Natural killer cell (primary cell): ENCODE measurements at regions not wholly inside any gene's neighbourhood (a gene's known extent, or its start where the extent isn't known, plus 50 kb on each side); places are given as distances from the start of the nearest gene placed in this dataset.

Source experiments
- ATAC-seq, 3 donors: fragments of 150-1000 bp in 2 of 3; fragments of 200-7000 bp in 1 of 3; cut with Tn5 transposase; 1 replicate in 1 of 3; 2 replicates in 2 of 3; pipeline ENCODE4 v1.10.0; 2021; ENCODE audit warnings: mild to moderate bottlenecking in 2 of 3, moderate library complexity in 2 of 3
- DNase-seq, 2 donors: peaks; one replicate each; pipeline versions ENCODE4 v3.0.0 to v3.0.0-alpha.2; 2013 to 2021; ENCODE audit warnings: mixed read lengths in 1 of 2
- H3K27ac ChIP-seq: one replicate; pipeline ENCODE4 v1.5.1; 2013; ENCODE audit warnings: mild to moderate bottlenecking, low read length
- H3K27me3 ChIP-seq: one replicate; pipeline ENCODE4 v1.6.1; 2013; ENCODE audit warnings: low read length; ENCODE audit not compliant: control insufficient read depth, insufficient read depth
- H3K36me3 ChIP-seq: one replicate; pipeline ENCODE4 v1.6.1; 2013; ENCODE audit warnings: low read length; ENCODE audit not compliant: control insufficient read depth, insufficient read depth
- H3K4me1 ChIP-seq: one replicate; pipeline ENCODE4 v1.6.1; 2013; ENCODE audit warnings: low read length; ENCODE audit not compliant: control insufficient read depth, insufficient read depth
- H3K4me3 ChIP-seq: one replicate; pipeline ENCODE4 v1.5.1; 2013; ENCODE audit warnings: low read length
- H3K9me3 ChIP-seq: one replicate; pipeline ENCODE4 v1.6.1; 2013; ENCODE audit warnings: low read length; ENCODE audit not compliant: control insufficient read depth, insufficient read depth
- H3K27ac Mint-ChIP-seq, 2 donors: one replicate each; pipeline ENCODE4 v1.8.0; 2022; ENCODE audit warnings: mild to moderate bottlenecking in 2 of 2, mixed read lengths in 2 of 2, moderate library complexity in 1 of 2
- H3K27me3 Mint-ChIP-seq, 2 donors: one replicate each; pipeline ENCODE4 v1.8.0; 2022; ENCODE audit warnings: low read depth in 2 of 2, mixed read lengths in 2 of 2
- H3K36me3 Mint-ChIP-seq: one replicate; pipeline ENCODE4 v1.8.0; 2022; ENCODE audit warnings: mixed read lengths
- H3K4me1 Mint-ChIP-seq, 2 donors: one replicate each; pipeline ENCODE4 v1.8.0; 2022; ENCODE audit warnings: mixed read lengths in 2 of 2
- H3K4me3 Mint-ChIP-seq: one replicate; pipeline ENCODE4 v1.8.0; 2022; ENCODE audit warnings: mild to moderate bottlenecking, moderate library complexity, mixed read lengths
- H3K9me3 Mint-ChIP-seq, 2 donors: one replicate each; pipeline ENCODE4 v1.8.0; 2022; ENCODE audit warnings: mixed read lengths in 2 of 2
- CTCF ChIP-seq: fragments of 200-600 bp; IDR thresholded peaks from one replicate; pipeline ENCODE4 v1.8.0; 2022; ENCODE audit warnings: antibody characterized with exemption
- WGBS: methylation state at CpG from one replicate; pipeline ENCODE4 v1.1.7; 2013; ENCODE audit warnings: missing lambda C conversion rate; ENCODE audit not compliant: insufficient coverage; 5-methylcytosine and 5-hydroxymethylcytosine counted together
- intact Hi-C: fragments of 100-400 bp; cut with micrococcal nuclease; formaldehyde crosslinking; loops from one replicate; pipeline ENCODE4 v1.14.2; 2022

GRCh38 chr4:129676934-129677333 is 581.0 kb downstream of the C4orf33 start:
- Histone ChIP-seq H3K4me1 (no peaks in the 10 kb centered on the region), H3K27me3 (no peaks in the 10 kb centered on the region), H3K4me3 (no peak overlapping the region), H3K36me3 (no peaks in the 10 kb centered on the region), H3K27ac (no peak overlapping the region), H3K9me3 (peaks cover 4% of the 10 kb centered on the region)
- DNase-seq = no peak
- Mint-ChIP-seq H3K36me3 (no peaks in the 10 kb centered on the region), H3K9me3 (peaks cover 4 to 5% of the 10 kb centered on the region in 2 donors), H3K27me3 (no peaks in the 10 kb centered on the region), H3K4me3 (no peak overlapping the region), H3K27ac (no peak overlapping the region), H3K4me1 (no peaks in the 10 kb centered on the region)
- WGBS = 93% methylated on average over 4 of the region's 4 CpGs
- intact Hi-C loops = no loop called here
- TF ChIP-seq CTCF = no peak
- ATAC-seq = no peak

DNA sequence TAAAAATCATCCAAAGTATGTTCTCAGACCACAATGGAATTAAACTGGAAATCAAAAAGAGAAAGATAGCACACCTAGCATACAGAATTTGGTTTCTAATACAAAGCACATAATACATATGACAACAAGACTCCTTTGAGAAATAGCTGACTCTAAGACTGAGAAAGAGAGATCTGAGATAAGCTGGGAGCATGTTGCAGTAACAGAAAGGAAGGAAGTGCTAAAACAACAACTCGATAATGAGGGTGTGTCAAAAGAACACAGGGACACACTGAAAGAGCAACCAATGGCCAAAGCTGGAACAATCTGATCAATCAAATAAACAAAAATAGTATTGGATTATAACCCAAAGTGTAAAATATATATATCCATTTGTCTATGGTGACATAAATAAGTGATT is 586.6 kb downstream of the C4orf33 start:
- 8% methylated on average over 1 of the region's 1 CpG for WGBS
- no peaks in the 10 kb centered on the region for H3K27me3 ChIP-seq
- no peak overlapping the region for H3K27ac ChIP-seq
- H3K36me3 ChIP-seq = no peaks in the 10 kb centered on the region
- TF ChIP-seq CTCF = no peak
- Mint-ChIP-seq H3K4me1 (no peaks in the 10 kb centered on the region), H3K9me3 (peaks cover 5 to 7% of the 10 kb centered on the region in 2 donors), H3K36me3 (no peaks in the 10 kb centered on the region), H3K27me3 (no peaks in the 10 kb centered on the region), H3K27ac (no peak overlapping the region), H3K4me3 (no peak overlapping the region)
- ATAC-seq = no peak
- H3K4me3 ChIP-seq = no peak overlapping the region
- H3K4me1 ChIP-seq = no peaks in the 10 kb centered on the region
- no peak for DNase-seq
- intact Hi-C loops = no loop called here
- H3K9me3 ChIP-seq = no peaks in the 10 kb centered on the region

DNA sequence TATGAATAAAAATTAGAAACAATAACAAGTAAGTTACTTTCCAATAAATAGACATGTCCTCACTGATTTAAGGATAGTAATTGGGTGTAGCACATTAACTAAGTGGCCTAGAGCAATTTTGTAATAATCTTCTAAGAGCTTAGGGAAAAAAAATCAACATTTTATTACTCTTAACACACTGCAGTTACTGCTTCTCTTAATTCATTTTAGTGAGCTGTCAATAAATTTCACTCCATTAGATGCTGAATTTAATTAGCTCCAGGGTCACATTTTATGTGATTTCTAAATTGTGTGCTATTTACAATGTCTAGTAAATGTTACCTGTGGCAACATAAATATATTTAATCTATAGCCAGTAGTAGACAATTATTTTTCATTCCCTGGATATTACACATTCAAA is 612.0 kb downstream of the C4orf33 start:
- H3K9me3 Mint-ChIP-seq = peaks cover 5 to 8% of the 10 kb centered on the region in 2 donors
- no peak for ATAC-seq

More for the DNA sequence above, 612.0 kb downstream of the C4orf33 start:
- H3K4me1 ChIP-seq = no peaks in the 10 kb centered on the region
- no peak overlapping the region for H3K4me3 ChIP-seq
- intact Hi-C loops = no loop called here
- Mint-ChIP-seq H3K36me3 (peaks cover 4% of the 10 kb centered on the region), H3K27ac (no peak overlapping the region), H3K27me3 (no peaks in the 10 kb centered on the region), H3K4me1 (no peaks in the 10 kb centered on the region), H3K4me3 (no peak overlapping the region)
- H3K27me3 ChIP-seq = no peaks in the 10 kb centered on the region
- no peak for DNase-seq
- no peaks in the 10 kb centered on the region for H3K9me3 ChIP-seq
- H3K36me3 ChIP-seq = no peaks in the 10 kb centered on the region
- no peak for TF ChIP-seq CTCF
- H3K27ac ChIP-seq = no peak overlapping the region
